NOMO-1 treated with DMSO at 0.1 percent for 48 hours (cell line): ENCODE measurements at regions not wholly inside any gene's neighbourhood (a gene's known extent, or its start where the extent isn't known, plus 50 kb on each side); places are given as distances from the start of the nearest gene placed in this dataset.

Experiments
- DNase-seq: peaks from one replicate; lab custom pipeline; 2025; ENCODE audit not compliant: unreplicated experiment; lab: John Stamatoyannopoulos, UW

DNA sequence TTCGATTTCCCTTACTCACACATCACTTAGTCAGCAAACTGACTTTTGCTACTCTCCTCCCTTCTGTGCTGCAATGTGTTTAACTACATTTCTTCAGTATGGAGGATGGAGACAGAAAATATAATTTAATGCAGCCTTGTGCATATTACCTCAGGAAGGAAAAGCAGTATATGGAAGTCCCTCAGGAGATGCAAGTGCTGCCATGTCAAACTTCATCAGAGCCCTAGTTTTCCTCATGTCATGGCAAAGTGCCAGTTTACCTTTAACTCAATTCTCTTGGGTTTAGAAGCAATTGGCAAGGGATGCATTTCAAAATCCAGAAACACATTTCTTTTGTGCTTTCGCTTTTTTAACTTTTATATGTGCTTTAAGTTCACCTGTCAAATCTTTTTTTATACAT is 365.4 kb downstream of the ISL1 start:
- DNase-seq = no peak
